Endothelial cell of umbilical vein (primary cell): ENCODE measurements at regions not wholly inside any gene's neighbourhood (a gene's known extent, or its start where the extent isn't known, plus 50 kb on each side); places are given as distances from the start of the nearest gene placed in this dataset.

ENCODE experiments used
- BruUV-seq: library from RNA; stranded (reverse); fragments of 400-500 nt; replicated peaks from 2 replicates; lab custom pipeline; 2021; lab: Mats Ljungman, UMichigan
- CTCF ChIA-PET: fragments of 300-600, 350-600 bp; sonication (Branson Sonifier 250); formaldehyde crosslinking; loops from one replicate; lab custom pipeline; 2021; ENCODE audit warnings: antibody characterized with exemption, inconsistent platforms; lab: Charles Lee
- POLR2A ChIA-PET: fragments of 300-600, 350-600 bp; sonication (Branson Sonifier 250); formaldehyde crosslinking; loops from one replicate; lab custom pipeline; 2021; ENCODE audit warnings: antibody characterized with exemption, inconsistent platforms; lab: Charles Lee
- DNase-seq: peaks from one replicate; pipeline ENCODE4 v3.0.0-alpha.2; 2011; ENCODE audit warnings: low read depth, low spot score
- FAIRE-seq: peaks from 2 replicates; lab custom pipeline; 2011; peaks lifted over from hg19 to GRCh38; lab: Jason Lieb, UNC
- H2AFZ ChIP-seq: 2 replicates; pipeline ENCODE4 v1.6.0; 2012; ENCODE audit warnings: low read depth, low read length, control low read depth, inconsistent platforms
- H3K27ac ChIP-seq: 2 replicates; pipeline ENCODE4 v1.5.1; 2011; ENCODE audit warnings: low read depth, mild to moderate bottlenecking, control low read depth, low read length, moderate library complexity; ENCODE audit not compliant: insufficient read depth
- H3K27me3 ChIP-seq, 2 experiments: 2 replicates each; pipeline versions ENCODE4 v1.6.0 to v1.6.1; 2011; ENCODE audit warnings: low read length in 2 of 2, mixed read lengths in 1 of 2; ENCODE audit not compliant: control insufficient read depth in 2 of 2, insufficient read depth in 2 of 2
- H3K36me3 ChIP-seq, 2 experiments: 2 replicates in 1 of 2; 3 replicates in 1 of 2; pipeline ENCODE4 v1.5.1; 2011; ENCODE audit warnings: low read length in 2 of 2, mild to moderate bottlenecking in 1 of 2, moderate library complexity in 1 of 2; ENCODE audit not compliant: control insufficient read depth in 2 of 2, insufficient read depth in 2 of 2; ENCODE audit errors: extremely low read depth in 1 of 2
- H3K4me1 ChIP-seq: 3 replicates; pipeline ENCODE4 v1.5.1; 2011; ENCODE audit warnings: mild to moderate bottlenecking, low read length; ENCODE audit not compliant: control insufficient read depth, insufficient read depth; ENCODE audit errors: extremely low read depth
- H3K4me2 ChIP-seq: 2 replicates; pipeline ENCODE4 v1.6.1; 2011; ENCODE audit warnings: low read length, control low read depth, mixed read lengths; ENCODE audit not compliant: insufficient read depth
- H3K4me3 ChIP-seq, 3 experiments: fragments of 200-600 bp in 1 of 3; sonication (generic), shearing (Covaris generic) in 1 of 3; replicated peaks in 1 of 3; 2 replicates each; pipeline ENCODE4 v1.5.1; 2011 to 2016; ENCODE audit warnings: control low read depth in 3 of 3, low read length in 3 of 3, mild to moderate bottlenecking in 2 of 3, inconsistent platforms in 1 of 3, low read depth in 1 of 3, moderate library complexity in 1 of 3; ENCODE audit not compliant: insufficient read depth in 1 of 3
- H3K79me2 ChIP-seq: 2 replicates; pipeline ENCODE4 v1.6.0; 2012; ENCODE audit warnings: low read length, inconsistent platforms; ENCODE audit not compliant: control insufficient read depth, insufficient read depth
- H3K9ac ChIP-seq: replicated peaks from 2 replicates; pipeline ENCODE3; 2011; ENCODE audit warnings: low read length, control low read depth; ENCODE audit not compliant: insufficient read depth; ENCODE audit errors: extremely low read depth
- H3K9me1 ChIP-seq: replicated peaks from 3 replicates; pipeline ENCODE4 v1.6.0; 2011; ENCODE audit warnings: mild to moderate bottlenecking, low read length; ENCODE audit not compliant: control insufficient read depth, insufficient read depth; ENCODE audit errors: extremely low read depth
- H3K9me3 ChIP-seq: replicated peaks from 2 replicates; pipeline ENCODE4 v1.5.1; 2012; ENCODE audit warnings: low read length, inconsistent platforms; ENCODE audit not compliant: control insufficient read depth, insufficient read depth
- H4K20me1 ChIP-seq: replicated peaks from 2 replicates; pipeline ENCODE3; 2011; ENCODE audit warnings: mild to moderate bottlenecking, low read length; ENCODE audit not compliant: control insufficient read depth, insufficient read depth; ENCODE audit errors: extremely low read depth
- CTCF ChIP-seq, 2 donors: IDR thresholded peaks; 1 replicate in 1 of 2; 2 replicates in 1 of 2; pipeline ENCODE4 v1.5.1; 2011; ENCODE audit warnings: low read length in 2 of 2, mild to moderate bottlenecking in 2 of 2, moderate library complexity in 2 of 2, control low read depth in 1 of 2, inconsistent platforms in 1 of 2, low read depth in 1 of 2; ENCODE audit not compliant: insufficient read depth in 1 of 2; ENCODE audit errors: extremely low read depth in 1 of 2
- EZH2 ChIP-seq: IDR thresholded peaks from 2 replicates; pipeline ENCODE4 v1.6.1; 2012; ENCODE audit warnings: borderline replicate concordance, low read depth, mild to moderate bottlenecking, moderate library complexity, low read length, inconsistent platforms; ENCODE audit not compliant: severe bottlenecking
- FOS ChIP-seq: IDR thresholded peaks from 2 replicates; pipeline ENCODE4 v1.6.1; 2011; ENCODE audit warnings: mild to moderate bottlenecking, low read length, moderate library complexity, borderline replicate concordance; ENCODE audit not compliant: insufficient read depth
- GATA2 ChIP-seq: IDR thresholded peaks from 2 replicates; pipeline ENCODE4 v1.7.0; 2011; ENCODE audit warnings: low read depth, mild to moderate bottlenecking, moderate library complexity, mixed read lengths, low read length; ENCODE audit not compliant: insufficient read length, insufficient read depth
- JUN ChIP-seq: IDR thresholded peaks from 2 replicates; pipeline ENCODE4 v1.6.1; 2011; ENCODE audit warnings: borderline replicate concordance, low read depth; ENCODE audit not compliant: insufficient read length, insufficient read depth
- MAX ChIP-seq: IDR thresholded peaks from 2 replicates; pipeline ENCODE4 v1.6.1; 2011; ENCODE audit not compliant: insufficient read depth, insufficient read length
- MYC ChIP-seq: IDR thresholded peaks from one replicate; pipeline ENCODE4 v1.6.1; 2011; ENCODE audit warnings: mild to moderate bottlenecking, low read depth, low read length
- POLR2A ChIP-seq: IDR thresholded peaks from 2 replicates; pipeline ENCODE4 v1.6.1; 2012; ENCODE audit warnings: low read depth, mild to moderate bottlenecking, control low read depth, low read length
- POLR2AphosphoS5 ChIP-seq: IDR thresholded peaks from 2 replicates; pipeline ENCODE4 v1.6.1; 2012; ENCODE audit warnings: low read depth, mild to moderate bottlenecking, control low read depth, low read length, moderate library complexity; ENCODE audit not compliant: insufficient read depth
- dilution Hi-C: fragments of 300-500 bp; cut with MboI; formaldehyde crosslinking; loops from one replicate; pipeline ENCODE4 v1.15.0; 2019; ENCODE audit warnings: low sequenced_read_pairs; ENCODE audit not compliant: extremely low pct_ligation_motif_present
- intact Hi-C: fragments of 100-400 bp; cut with micrococcal nuclease; formaldehyde crosslinking; loops from one replicate; pipeline ENCODE4 v1.10.0; 2022

GRCh38 chr7:124443762-124444161, 321.8 kb downstream of the GPR37 start:
- POLR2A ChIA-PET, result no interaction called here
- dilution Hi-C loops, result no loop called here

GRCh38 chr7:124440081-124440480, 325.5 kb downstream of the GPR37 start:
- POLR2A ChIA-PET, result no interaction called here
- Histone ChIP-seq H3K9me1 (no peaks in the 10 kb centered on the region), H3K9ac (no peak overlapping the region), H3K27ac (no peak overlapping the region), H3K4me2 (no peak overlapping the region), H3K27me3 (no peaks in the 10 kb centered on the region), H3K36me3 (no peaks in the 10 kb centered on the region), H3K4me1 (no peaks in the 10 kb centered on the region), H2AFZ (no peak overlapping the region), H4K20me1 (no peaks in the 10 kb centered on the region), H3K9me3 (no peaks in the 10 kb centered on the region), H3K4me3 (no peak overlapping the region), H3K79me2 (no peaks in the 10 kb centered on the region)
- TF ChIP-seq POLR2AphosphoS5, result no peak
- no peak for TF ChIP-seq POLR2A
- TF ChIP-seq FOS, result no peak
- no peak for TF ChIP-seq MYC
- no peak for TF ChIP-seq EZH2
- TF ChIP-seq GATA2, result no peak
- no peak for TF ChIP-seq CTCF (IDR thresholded peaks at IDR 0.05; ENCODE audit: extremely low read depth in 1 of 2, insufficient read depth in 1 of 2, low read depth in 1 of 2, low read length in 2 of 2)
- no peak for TF ChIP-seq JUN
- TF ChIP-seq MAX, result no peak
- intact Hi-C loops, result no loop called here
- no peak for FAIRE-seq
- BruUV-seq, result no TSS peak
- CTCF ChIA-PET, result no interaction called here
- no peak for DNase-seq
- dilution Hi-C loops, result no loop called here

More at GRCh38 chr7:124443762-124444161, 321.8 kb downstream of the GPR37 start:
- H3K4me3 ChIP-seq, result no peak overlapping the region
- H3K4me1 ChIP-seq, result no peaks in the 10 kb centered on the region
- no peaks in the 10 kb centered on the region for H3K27me3 ChIP-seq
- TF ChIP-seq FOS (no peak), JUN (no peak), POLR2AphosphoS5 (no peak), POLR2A (no peak), MAX (no peak)
- CTCF ChIA-PET, result no interaction called here
- H4K20me1 ChIP-seq, result no peaks in the 10 kb centered on the region
- H3K9ac ChIP-seq, result no peak overlapping the region
- H3K9me1 ChIP-seq, result no peaks in the 10 kb centered on the region
- no TSS peak for BruUV-seq
- H3K27ac ChIP-seq, result no peak overlapping the region
- no peak overlapping the region for H3K4me2 ChIP-seq
- no peaks in the 10 kb centered on the region for H3K9me3 ChIP-seq
- no peak for FAIRE-seq
- DNase-seq, result no peak
- H3K79me2 ChIP-seq, result no peaks in the 10 kb centered on the region
- no peak overlapping the region for H2AFZ ChIP-seq
- intact Hi-C loops, result no loop called here
- H3K36me3 ChIP-seq, result no peaks in the 10 kb centered on the region
